Keratinocyte (primary cell): ENCODE measurements at regions not wholly inside any gene's neighbourhood (a gene's known extent, or its start where the extent isn't known, plus 50 kb on each side); places are given as distances from the start of the nearest gene placed in this dataset.

Experiments
- DNase-seq: peaks from one replicate; pipeline ENCODE4 v3.0.0-alpha.2; 2011; ENCODE audit warnings: low read depth, missing footprints, low spot score
- FAIRE-seq: peaks from 2 replicates; lab custom pipeline; 2011; peaks lifted over from hg19 to GRCh38; lab: Jason Lieb, UNC
- H2AFZ ChIP-seq: 2 replicates; pipeline ENCODE4 v1.6.0; 2012; ENCODE audit warnings: low read length, control low read depth, inconsistent platforms; ENCODE audit not compliant: control insufficient read depth
- H3K27ac ChIP-seq: 2 replicates; pipeline ENCODE4 v1.5.1; 2011; ENCODE audit warnings: low read length; ENCODE audit not compliant: control insufficient read depth, insufficient read depth
- H3K27me3 ChIP-seq: 3 replicates; pipeline ENCODE4 v1.6.0; 2011; ENCODE audit warnings: low read length; ENCODE audit not compliant: control insufficient read depth, insufficient read depth; ENCODE audit errors: extremely low read depth
- H3K36me3 ChIP-seq, 2 experiments: 2 replicates in 1 of 2; 3 replicates in 1 of 2; pipeline ENCODE4 v1.5.1; 2011; ENCODE audit warnings: low read length in 2 of 2, mild to moderate bottlenecking in 1 of 2; ENCODE audit not compliant: control insufficient read depth in 2 of 2, insufficient read depth in 2 of 2; ENCODE audit errors: extremely low read depth in 1 of 2
- H3K4me1 ChIP-seq: 3 replicates; pipeline ENCODE4 v1.5.1; 2011; ENCODE audit warnings: low read length; ENCODE audit not compliant: control insufficient read depth, insufficient read depth; ENCODE audit errors: extremely low read depth
- H3K4me2 ChIP-seq: 3 replicates; pipeline ENCODE4 v1.6.0; 2011; ENCODE audit warnings: low read depth, low read length; ENCODE audit not compliant: control insufficient read depth, insufficient read depth; ENCODE audit errors: extremely low read depth
- H3K4me3 ChIP-seq, 3 experiments: fragments of 200-600 bp in 1 of 3; sonication (generic) in 1 of 3; 2 replicates in 2 of 3; 3 replicates in 1 of 3; pipeline ENCODE4 v1.5.1; 2011 to 2016; ENCODE audit warnings: low read length in 3 of 3, mild to moderate bottlenecking in 3 of 3, control low read depth in 2 of 3, inconsistent platforms in 1 of 3, low read depth in 1 of 3, mixed read lengths in 1 of 3, mixed run types in 1 of 3, moderate library complexity in 1 of 3; ENCODE audit not compliant: control insufficient read depth in 2 of 3, insufficient read depth in 2 of 3; ENCODE audit errors: extremely low read depth in 1 of 3
- H3K79me2 ChIP-seq: 2 replicates; pipeline ENCODE4 v1.6.0; 2012; ENCODE audit warnings: low read length; ENCODE audit not compliant: control insufficient read depth, insufficient read depth
- H3K9ac ChIP-seq: 3 replicates; pipeline ENCODE4 v1.6.0; 2011; ENCODE audit warnings: low read length; ENCODE audit not compliant: control insufficient read depth, insufficient read depth; ENCODE audit errors: extremely low read depth
- H3K9me1 ChIP-seq: 3 replicates; pipeline ENCODE4 v1.6.0; 2011; ENCODE audit warnings: low read length; ENCODE audit not compliant: control insufficient read depth, insufficient read depth; ENCODE audit errors: extremely low read depth
- H3K9me3 ChIP-seq: 2 replicates; pipeline ENCODE4 v1.5.1; 2012; ENCODE audit warnings: low read depth, low read length; ENCODE audit not compliant: control insufficient read depth
- H4K20me1 ChIP-seq: 3 replicates; pipeline ENCODE4 v1.6.0; 2011; ENCODE audit warnings: low read length; ENCODE audit not compliant: control insufficient read depth, insufficient read depth; ENCODE audit errors: extremely low read depth
- CTCF ChIP-seq, 3 experiments: IDR thresholded peaks in 1 of 3; conservative IDR thresholded peaks in 1 of 3; optimal IDR thresholded peaks in 1 of 3; 2 replicates in 2 of 3; 3 replicates in 1 of 3; pipeline versions ENCODE3 to v1.5.1; 2011; ENCODE audit warnings: low read length in 3 of 3, mild to moderate bottlenecking in 3 of 3, moderate library complexity in 2 of 3, control low read depth in 1 of 3, inconsistent platforms in 1 of 3; ENCODE audit not compliant: insufficient read depth in 2 of 3; ENCODE audit errors: extremely low read depth in 1 of 3
- EZH2 ChIP-seq: IDR thresholded peaks from one replicate; pipeline ENCODE4 v1.6.1; 2012; ENCODE audit warnings: inconsistent platforms, mild to moderate bottlenecking, low read length, moderate library complexity
- dilution Hi-C: fragments of 300-500 bp; cut with MboI; formaldehyde crosslinking; loops from one replicate; pipeline ENCODE4 v1.7.0; 2020; ENCODE audit warnings: low sequenced_read_pairs; ENCODE audit not compliant: extremely low pct_ligation_motif_present

- no peak overlapping the region for H3K4me2 ChIP-seq
- DNase-seq: no peak
- H3K27ac ChIP-seq: no peak overlapping the region
- H3K79me2 ChIP-seq: no peaks in the 10 kb centered on the region
- H3K36me3 ChIP-seq: no peaks in the 10 kb centered on the region
- no peak overlapping the region for H2AFZ ChIP-seq
- H3K27me3 ChIP-seq: no peaks in the 10 kb centered on the region
- H3K4me1 ChIP-seq: no peaks in the 10 kb centered on the region
- H4K20me1 ChIP-seq: no peaks in the 10 kb centered on the region
- H3K4me3 ChIP-seq: no peak overlapping the region
- dilution Hi-C loops: no loop called here
- TF ChIP-seq CTCF (optimal IDR thresholded peaks at IDR 0.05 in 1 of 3, IDR thresholded peaks at IDR 0.05 in 1 of 3, conservative IDR thresholded peaks at IDR 0.05 in 1 of 3; ENCODE audit: extremely low read depth in 1 of 3, insufficient read depth in 2 of 3, low read length in 3 of 3): no peak
- no peak for TF ChIP-seq EZH2
- H3K9ac ChIP-seq: no peak overlapping the region
- H3K9me1 ChIP-seq: no peaks in the 10 kb centered on the region
- H3K9me3 ChIP-seq: no peaks in the 10 kb centered on the region
- FAIRE-seq: no peak
Observed at GRCh38 chr2:8039732-8040131, 642.1 kb upstream of the ID2 start.

- dilution Hi-C loops: no loop called here
- Histone ChIP-seq H3K9me1 (no peaks in the 10 kb centered on the region), H3K27me3 (no peaks in the 10 kb centered on the region), H2AFZ (no peak overlapping the region), H3K9me3 (no peaks in the 10 kb centered on the region), H3K4me2 (no peak overlapping the region), H3K4me3 (no peak overlapping the region), H3K27ac (no peak overlapping the region), H4K20me1 (no peaks in the 10 kb centered on the region), H3K4me1 (no peaks in the 10 kb centered on the region), H3K36me3 (no peaks in the 10 kb centered on the region), H3K9ac (no peak overlapping the region), H3K79me2 (no peaks in the 10 kb centered on the region)
- FAIRE-seq (no peak), DNase-seq (no peak)
- TF ChIP-seq CTCF (optimal IDR thresholded peaks at IDR 0.05 in 1 of 3, IDR thresholded peaks at IDR 0.05 in 1 of 3, conservative IDR thresholded peaks at IDR 0.05 in 1 of 3; ENCODE audit: extremely low read depth in 1 of 3, insufficient read depth in 2 of 3, low read length in 3 of 3) (no peak), EZH2 (no peak)
Observed at GRCh38 chr2:8043295-8043694, 638.6 kb upstream of the ID2 start.
